ENCODE measurements at regions not wholly inside any gene's neighbourhood (a gene's known extent, or its start where the extent isn't known, plus 50 kb on each side); places are given as distances from the start of the nearest gene placed in this dataset.

GRCh38 chr12:66058554-66058953 lies 72.0 kb downstream of the LLPH start:
- Histone ChIP-seq H3K9me3 (ENCODE audit: control insufficient read depth, insufficient read depth, low read depth, low read length) (no peaks in the 10 kb centered on the region), H3K4me3 (ENCODE audit: low read depth in 2 of 2, low read length in 2 of 2) (no peak overlapping the region), H3K36me3 (ENCODE audit: control insufficient read depth, insufficient read depth, low read length) (no peaks in the 10 kb centered on the region), H3K27ac (ENCODE audit: low read length) (no peak overlapping the region), H3K27me3 (ENCODE audit: control insufficient read depth, insufficient read depth, low read length) (no peaks in the 10 kb centered on the region), H3K4me1 (ENCODE audit: control insufficient read depth, insufficient read depth, low read length) (no peaks in the 10 kb centered on the region)
- TF ChIP-seq REST (IDR thresholded peaks at IDR 0.05; ENCODE audit: insufficient read depth in 1 of 2, low read depth in 2 of 2, low read length in 1 of 2) (no peak), SIN3A (IDR thresholded peaks at IDR 0.05; ENCODE audit: borderline replicate concordance, insufficient read depth, low read depth, low read length) (no peak), TCF7L2 (IDR thresholded peaks at IDR 0.05; ENCODE audit: low read depth, low read length) (no peak), POLR2AphosphoS5 (IDR thresholded peaks at IDR 0.05; ENCODE audit: low read depth, low read length) (no peak)
- TF ChIP-seq, protein P1, sequence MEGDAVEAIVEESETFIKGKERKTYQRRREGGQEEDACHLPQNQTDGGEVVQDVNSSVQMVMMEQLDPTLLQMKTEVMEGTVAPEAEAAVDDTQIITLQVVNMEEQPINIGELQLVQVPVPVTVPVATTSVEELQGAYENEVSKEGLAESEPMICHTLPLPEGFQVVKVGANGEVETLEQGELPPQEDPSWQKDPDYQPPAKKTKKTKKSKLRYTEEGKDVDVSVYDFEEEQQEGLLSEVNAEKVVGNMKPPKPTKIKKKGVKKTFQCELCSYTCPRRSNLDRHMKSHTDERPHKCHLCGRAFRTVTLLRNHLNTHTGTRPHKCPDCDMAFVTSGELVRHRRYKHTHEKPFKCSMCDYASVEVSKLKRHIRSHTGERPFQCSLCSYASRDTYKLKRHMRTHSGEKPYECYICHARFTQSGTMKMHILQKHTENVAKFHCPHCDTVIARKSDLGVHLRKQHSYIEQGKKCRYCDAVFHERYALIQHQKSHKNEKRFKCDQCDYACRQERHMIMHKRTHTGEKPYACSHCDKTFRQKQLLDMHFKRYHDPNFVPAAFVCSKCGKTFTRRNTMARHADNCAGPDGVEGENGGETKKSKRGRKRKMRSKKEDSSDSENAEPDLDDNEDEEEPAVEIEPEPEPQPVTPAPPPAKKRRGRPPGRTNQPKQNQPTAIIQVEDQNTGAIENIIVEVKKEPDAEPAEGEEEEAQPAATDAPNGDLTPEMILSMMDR (IDR thresholded peaks at IDR 0.05), result no peak
- in situ Hi-C loops (cut with HindIII; ENCODE audit: low pct_unique_long_range_greater_than_20kb, low sequenced_read_pairs) (no loop called here), intact Hi-C loops (cut with micrococcal nuclease; ENCODE audit: unreplicated experiment) (no loop called here)
- no TSS peak for BruUV-seq (replicated peaks)
- DNase-seq (ENCODE audit: low read depth, low spot score), result no peak
- ChIA-PET CTCF (no interaction called here), POLR2A (no interaction called here)
- no peak for ATAC-seq

DNA sequence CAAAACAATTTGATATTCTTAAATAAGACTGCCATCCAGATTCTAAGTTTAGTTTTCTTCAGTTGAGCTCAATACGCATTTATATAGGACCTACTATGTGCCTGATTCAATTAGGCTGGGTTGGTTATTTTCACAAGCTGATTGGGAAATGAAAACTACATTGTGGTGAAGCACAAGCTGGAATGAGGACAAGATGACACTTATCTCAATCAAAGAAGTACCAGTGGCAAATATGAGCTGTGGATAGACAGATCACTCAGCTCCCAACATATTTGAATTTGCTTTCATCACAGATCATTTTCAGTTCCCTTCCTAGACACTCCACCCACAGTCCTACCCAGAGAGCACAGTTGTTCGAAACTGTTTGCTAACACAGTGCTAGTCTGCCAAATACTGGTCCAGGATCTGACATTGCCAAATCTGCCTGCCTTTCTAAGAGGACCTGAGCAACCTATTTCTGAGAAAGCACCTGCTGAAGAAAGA lies 74.7 kb downstream of the LLPH start:
- no peaks in the 10 kb centered on the region for H3K36me3 ChIP-seq (ENCODE audit: control insufficient read depth, insufficient read depth, low read length)
- in situ Hi-C loops (cut with HindIII; ENCODE audit: low pct_unique_long_range_greater_than_20kb, low sequenced_read_pairs), result no loop called here
- TF ChIP-seq SIN3A (IDR thresholded peaks at IDR 0.05; ENCODE audit: borderline replicate concordance, insufficient read depth, low read depth, low read length) (no peak), TCF7L2 (IDR thresholded peaks at IDR 0.05; ENCODE audit: low read depth, low read length) (no peak), POLR2AphosphoS5 (IDR thresholded peaks at IDR 0.05; ENCODE audit: low read depth, low read length) (no peak), REST (IDR thresholded peaks at IDR 0.05; ENCODE audit: insufficient read depth in 1 of 2, low read depth in 2 of 2, low read length in 1 of 2) (no peak)
- TF ChIP-seq, protein P1 (IDR thresholded peaks at IDR 0.05), result no peak
- no TSS peak for BruUV-seq (replicated peaks)
- H3K27ac ChIP-seq (ENCODE audit: low read length), result no peak overlapping the region; the same call in 1 of the 2 replicates
- H3K4me3 ChIP-seq (ENCODE audit: low read depth in 2 of 2, low read length in 2 of 2), result no peak overlapping the region
- no peak for DNase-seq (ENCODE audit: low read depth, low spot score)
- POLR2A ChIA-PET, result no interaction called here
- CTCF ChIA-PET, result no interaction called here
- no peaks in the 10 kb centered on the region for H3K27me3 ChIP-seq (ENCODE audit: control insufficient read depth, insufficient read depth, low read length)
- no peaks in the 10 kb centered on the region for H3K9me3 ChIP-seq (ENCODE audit: control insufficient read depth, insufficient read depth, low read depth, low read length)
- no peaks in the 10 kb centered on the region for H3K4me1 ChIP-seq (ENCODE audit: control insufficient read depth, insufficient read depth, low read length)
- no peak for ATAC-seq
- intact Hi-C loops (cut with micrococcal nuclease; ENCODE audit: unreplicated experiment), result no loop called here
